MCF 10A (cell line): ENCODE measurements at regions not wholly inside any gene's neighbourhood (a gene's known extent, or its start where the extent isn't known, plus 50 kb on each side); places are given as distances from the start of the nearest gene placed in this dataset.

Experiments used
- BruUV-seq: library from RNA; stranded (reverse); fragments of 400-500 nt; replicated peaks from 2 replicates; lab custom pipeline; 2021; lab: Mats Ljungman, UMichigan
- CTCF ChIA-PET: fragments of 300-600 bp; sonication (Branson Sonifier 250); formaldehyde crosslinking; extraction: SDS; loops from one replicate; lab custom pipeline; 2021; ENCODE audit warnings: antibody characterized with exemption, inconsistent platforms; lab: Yijun Ruan, JAX
- POLR2A ChIA-PET: fragments of 300-600, 350-650 bp; sonication (Branson Sonifier 250); formaldehyde crosslinking; extraction: SDS; loops from one replicate; lab custom pipeline; 2020; ENCODE audit warnings: antibody characterized with exemption, inconsistent platforms; lab: Yijun Ruan, JAX
- DNase-seq: peaks from one replicate; pipeline ENCODE4 v3.0.0-alpha.2; 2018; ENCODE audit not compliant: unreplicated experiment
- H3K27ac Mint-ChIP-seq: one replicate; pipeline ENCODE4 v1.8.0; 2022; ENCODE audit warnings: mild to moderate bottlenecking, low read depth, mixed read lengths; ENCODE audit not compliant: unreplicated experiment
- H3K27me3 Mint-ChIP-seq: one replicate; pipeline ENCODE4 v1.8.0; 2022; ENCODE audit warnings: mixed read lengths; ENCODE audit not compliant: insufficient read depth, unreplicated experiment
- H3K36me3 Mint-ChIP-seq: one replicate; pipeline ENCODE4 v1.8.0; 2022; ENCODE audit warnings: mild to moderate bottlenecking, moderate library complexity, mixed read lengths; ENCODE audit not compliant: insufficient read depth, unreplicated experiment
- H3K4me1 Mint-ChIP-seq: one replicate; pipeline ENCODE4 v1.8.0; 2022; ENCODE audit warnings: mixed read lengths; ENCODE audit not compliant: insufficient read depth, unreplicated experiment
- H3K4me3 Mint-ChIP-seq: one replicate; pipeline ENCODE4 v1.8.0; 2022; ENCODE audit warnings: mild to moderate bottlenecking, moderate library complexity, mixed read lengths; ENCODE audit not compliant: unreplicated experiment
- H3K9me3 Mint-ChIP-seq: one replicate; pipeline ENCODE4 v1.8.0; 2022; ENCODE audit warnings: mixed read lengths; ENCODE audit not compliant: unreplicated experiment
- CTCF ChIP-seq: fragments of 200-600 bp; IDR thresholded peaks from one replicate; pipeline ENCODE4 v1.8.0; 2022; ENCODE audit warnings: antibody characterized with exemption, mild to moderate bottlenecking; ENCODE audit not compliant: unreplicated experiment
- intact Hi-C: fragments of 100-400 bp; cut with micrococcal nuclease; formaldehyde crosslinking; loops from 2 replicates; pipeline ENCODE4 v1.14.1; 2022

- DNase-seq = no peak
- intact Hi-C loops = no loop called here
- Mint-ChIP-seq H3K9me3 (peaks cover 7% of the 10 kb centered on the region), H3K27me3 (no peaks in the 10 kb centered on the region), H3K27ac (no peak overlapping the region), H3K36me3 (no peaks in the 10 kb centered on the region), H3K4me1 (no peaks in the 10 kb centered on the region), H3K4me3 (no peak overlapping the region)
- CTCF ChIA-PET = interaction anchor here (1.0 kb wide), 1 partner anchor 16 kb away, joined by 4 read pairs; no protein-coding TSS in a partner anchor
- no TSS peak for BruUV-seq
- POLR2A ChIA-PET = no interaction called here
- TF ChIP-seq CTCF = no peak
Measured at GRCh38 chr3:159091936-159092335, 290.1 kb downstream of the MFSD1 start.

- Mint-ChIP-seq H3K9me3 (no peaks in the 10 kb centered on the region), H3K4me1 (no peaks in the 10 kb centered on the region), H3K27me3 (no peaks in the 10 kb centered on the region), H3K4me3 (no peak overlapping the region), H3K36me3 (no peaks in the 10 kb centered on the region), H3K27ac (no peak overlapping the region)
- no peak for TF ChIP-seq CTCF
- intact Hi-C loops = no loop called here
- no peak for DNase-seq
- ChIA-PET CTCF (no interaction called here), POLR2A (no interaction called here)
- BruUV-seq = no TSS peak
Measured at GRCh38 chr3:159102001-159102400, 300.1 kb downstream of the MFSD1 start.

GRCh38 chr3:159112724-159113123, 310.9 kb downstream of the MFSD1 start:
- CTCF ChIA-PET = interaction anchor here (1.1 to 1.4 kb wide), 2 partner anchors 11 to 37 kb away, joined by 4 read pairs; no protein-coding TSS in a partner anchor

GRCh38 chr3:159113221-159113875, 311.5 kb downstream of the MFSD1 start:
- no peak for TF ChIP-seq CTCF
- Mint-ChIP-seq H3K4me3 (no peak overlapping the region), H3K9me3 (no peaks in the 10 kb centered on the region), H3K36me3 (no peaks in the 10 kb centered on the region), H3K27me3 (no peaks in the 10 kb centered on the region), H3K27ac (no peak overlapping the region), H3K4me1 (no peaks in the 10 kb centered on the region)
- no TSS peak for BruUV-seq
- ChIA-PET POLR2A (no interaction called here), CTCF (interaction anchor here (0.6 to 1.1 kb wide), 2 partner anchors 37 to 42 kb away, joined by 3 to 4 read pairs; no protein-coding TSS in a partner anchor)
- intact Hi-C loops = no loop called here
- no peak for DNase-seq

More at GRCh38 chr3:159112724-159113123, 310.9 kb downstream of the MFSD1 start:
- H3K4me1 Mint-ChIP-seq = no peaks in the 10 kb centered on the region
- POLR2A ChIA-PET = no interaction called here
- BruUV-seq = no TSS peak
- DNase-seq = no peak
- intact Hi-C loops = no loop called here
- no peaks in the 10 kb centered on the region for H3K36me3 Mint-ChIP-seq
- no peak overlapping the region for H3K4me3 Mint-ChIP-seq
- H3K27me3 Mint-ChIP-seq = no peaks in the 10 kb centered on the region
- no peak overlapping the region for H3K27ac Mint-ChIP-seq
- TF ChIP-seq CTCF = no peak
- no peaks in the 10 kb centered on the region for H3K9me3 Mint-ChIP-seq
